ENCODE measurements at regions not wholly inside any gene's neighbourhood (a gene's known extent, or its start where the extent isn't known, plus 50 kb on each side); places are given as distances from the start of the nearest gene placed in this dataset.

- H3K4me3 ChIP-seq (replicated peaks in 1 of 2; ENCODE audit: low read depth in 1 of 2, low read length in 2 of 2), result no peak overlapping the region
- no peak for TF ChIP-seq TCF7L2 (IDR thresholded peaks at IDR 0.05; ENCODE audit: borderline replicate concordance, extremely low read depth, insufficient read depth, insufficient read length)
- no peak for TF ChIP-seq EZH2phosphoT487 (IDR thresholded peaks at IDR 0.05; ENCODE audit: borderline replicate concordance)
- TF ChIP-seq RAD21 (IDR thresholded peaks at IDR 0.05; ENCODE audit: low read depth), result no peak
- TF ChIP-seq SRF (IDR thresholded peaks at IDR 0.05; ENCODE audit: low read depth), result no peak
- no peak for TF ChIP-seq ATF3 (IDR thresholded peaks at IDR 0.05)
- no peak for TF ChIP-seq YY1 (IDR thresholded peaks at IDR 0.05; ENCODE audit: extremely low read depth, insufficient replicate concordance, low read depth, low read length)
- TF ChIP-seq SP1 (IDR thresholded peaks at IDR 0.05; ENCODE audit: low read depth), result no peak
- TF ChIP-seq ZBTB33 (IDR thresholded peaks at IDR 0.05; ENCODE audit: extremely low read depth, insufficient replicate concordance, low read length), result no peak
- no peaks in the 10 kb centered on the region for H3K9me2 ChIP-seq (ENCODE audit: insufficient read depth)
- no peak for ATAC-seq
- no peaks in the 10 kb centered on the region for H3K79me2 ChIP-seq (ENCODE audit: insufficient read depth, low read length)
- H3K4me2 ChIP-seq (ENCODE audit: low read length), result no peak overlapping the region
- BruUV-seq (replicated peaks), result no TSS peak
- H4K20me1 ChIP-seq (ENCODE audit: insufficient read depth), result no peaks in the 10 kb centered on the region
- DNase-seq (ENCODE audit: low read depth, low spot score), result no peak
- RAD21 ChIA-PET (ENCODE audit: low non-redundant PET in 1 of 2, low total read pairs in 2 of 2, uncharacterized antibody in 2 of 2, unreplicated experiment in 2 of 2), result no interaction called here
- H3K27ac ChIP-seq (ENCODE audit: low read depth, low read length), result no peak overlapping the region
- CTCF ChIA-PET, result no interaction called here
- H3K4me1 ChIP-seq (ENCODE audit: control insufficient read depth in 1 of 2, insufficient read depth in 2 of 2, low read length in 2 of 2), result no peaks in the 10 kb centered on the region
- H3K9ac ChIP-seq (ENCODE audit: low read length), result no peak overlapping the region
- no peaks in the 10 kb centered on the region for H3K27me3 ChIP-seq (ENCODE audit: insufficient read depth, low read length)
- intact Hi-C loops (cut with micrococcal nuclease), result no loop called here
- POLR2A ChIA-PET, result no interaction called here
- no peaks in the 10 kb centered on the region for H3K9me3 ChIP-seq (ENCODE audit: control insufficient read depth in 1 of 2, insufficient read depth in 1 of 2, low read depth in 1 of 2, low read length in 2 of 2)
- H2AFZ ChIP-seq (ENCODE audit: low read depth, low read length, poor library complexity, severe bottlenecking), result no peak overlapping the region
- no peaks in the 10 kb centered on the region for H3K36me3 ChIP-seq (ENCODE audit: control insufficient read depth in 1 of 2, insufficient read depth in 2 of 2, low read length in 2 of 2)
These were observed 364.4 kb upstream of the ARHGEF26 start for GRCh38 chr3:153756816-153757215.

GRCh38 chr3:153757839-153758238 is 363.4 kb upstream of the ARHGEF26 start:
- DNase-seq (ENCODE audit: low read depth, low spot score), result no peak
- RAD21 ChIA-PET (ENCODE audit: low non-redundant PET in 1 of 2, low total read pairs in 2 of 2, uncharacterized antibody in 2 of 2, unreplicated experiment in 2 of 2), result no interaction called here
- no TSS peak for BruUV-seq (replicated peaks)
- intact Hi-C loops (cut with micrococcal nuclease), result no loop called here
- Histone ChIP-seq H3K4me2 (ENCODE audit: low read length) (no peak overlapping the region), H3K27me3 (ENCODE audit: insufficient read depth, low read length) (no peaks in the 10 kb centered on the region), H3K4me1 (ENCODE audit: control insufficient read depth in 1 of 2, insufficient read depth in 2 of 2, low read length in 2 of 2) (no peaks in the 10 kb centered on the region), H3K79me2 (ENCODE audit: insufficient read depth, low read length) (no peaks in the 10 kb centered on the region), H3K4me3 (replicated peaks in 1 of 2; ENCODE audit: low read depth in 1 of 2, low read length in 2 of 2) (no peak overlapping the region), H4K20me1 (ENCODE audit: insufficient read depth) (no peaks in the 10 kb centered on the region), H3K9ac (ENCODE audit: low read length) (no peak overlapping the region), H3K36me3 (ENCODE audit: control insufficient read depth in 1 of 2, insufficient read depth in 2 of 2, low read length in 2 of 2) (no peaks in the 10 kb centered on the region), H3K27ac (ENCODE audit: low read depth, low read length) (no peak overlapping the region), H3K9me2 (ENCODE audit: insufficient read depth) (no peaks in the 10 kb centered on the region), H3K9me3 (ENCODE audit: control insufficient read depth in 1 of 2, insufficient read depth in 1 of 2, low read depth in 1 of 2, low read length in 2 of 2) (no peaks in the 10 kb centered on the region), H2AFZ (ENCODE audit: low read depth, low read length, poor library complexity, severe bottlenecking) (no peak overlapping the region)
- POLR2A ChIA-PET, result no interaction called here
- no peak for TF ChIP-seq EGR1 (IDR thresholded peaks at IDR 0.05; ENCODE audit: low read depth)
- no peak for TF ChIP-seq TCF7L2 (IDR thresholded peaks at IDR 0.05; ENCODE audit: borderline replicate concordance, extremely low read depth, insufficient read depth, insufficient read length)
- no peak for TF ChIP-seq CEBPB (IDR thresholded peaks at IDR 0.05; ENCODE audit: low read depth)
- no peak for TF ChIP-seq SP1 (IDR thresholded peaks at IDR 0.05; ENCODE audit: low read depth)
- TF ChIP-seq ATF3 (IDR thresholded peaks at IDR 0.05), result no peak
- no peak for TF ChIP-seq CBX3 (IDR thresholded peaks at IDR 0.05; ENCODE audit: low read depth)
- no peak for TF ChIP-seq ZNF274 (IDR thresholded peaks at IDR 0.05; ENCODE audit: low read depth, low read length)
- no peak for TF ChIP-seq JUND (IDR thresholded peaks at IDR 0.05)
- no peak for TF ChIP-seq ZFX (IDR thresholded peaks at IDR 0.05)
- CTCF ChIA-PET, result interaction anchor here (0.8 kb wide), 1 partner anchor 213 kb away, joined by 3 read pairs; no protein-coding TSS in a partner anchor
- ATAC-seq, result no peak

Data from HCT116 (cell line).